22Rv1 (cell line): ENCODE measurements at regions not wholly inside any gene's neighbourhood (a gene's known extent, or its start where the extent isn't known, plus 50 kb on each side); places are given as distances from the start of the nearest gene placed in this dataset.

ENCODE experiments used
- ZFX ChIP-seq: fragments of 450-650 bp; IDR thresholded peaks from 2 replicates; pipeline ENCODE4 v1.6.1; 2017; ENCODE audit warnings: antibody characterized with exemption, borderline replicate concordance
- TF ChIP-seq, protein P1 (sequence below): fragments of 450-650 bp; IDR thresholded peaks from 2 replicates; pipeline ENCODE4 v1.5.1; 2017; ENCODE audit warnings: mild to moderate bottlenecking

DNA sequence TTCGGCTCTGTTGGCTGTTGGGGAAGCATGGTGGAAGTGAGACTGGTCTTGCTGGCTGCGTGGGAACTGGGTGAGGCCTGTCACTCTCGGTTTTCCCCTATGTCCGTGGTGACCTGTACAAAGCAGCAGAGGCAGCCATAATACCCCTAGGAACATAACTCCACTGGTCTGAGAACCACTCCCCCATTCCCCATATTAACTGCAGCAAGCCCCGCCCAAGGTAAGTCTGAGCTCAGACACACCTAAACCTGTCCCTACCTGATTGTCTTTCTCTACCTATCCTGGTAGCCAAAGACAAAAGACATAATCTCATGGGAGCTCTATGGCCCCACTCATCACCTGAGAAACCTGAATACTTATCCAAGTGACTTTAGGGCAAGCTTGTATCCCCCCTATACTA lies 156.3 kb upstream of the PHACTR1 start:
- TF ChIP-seq, protein P1, sequence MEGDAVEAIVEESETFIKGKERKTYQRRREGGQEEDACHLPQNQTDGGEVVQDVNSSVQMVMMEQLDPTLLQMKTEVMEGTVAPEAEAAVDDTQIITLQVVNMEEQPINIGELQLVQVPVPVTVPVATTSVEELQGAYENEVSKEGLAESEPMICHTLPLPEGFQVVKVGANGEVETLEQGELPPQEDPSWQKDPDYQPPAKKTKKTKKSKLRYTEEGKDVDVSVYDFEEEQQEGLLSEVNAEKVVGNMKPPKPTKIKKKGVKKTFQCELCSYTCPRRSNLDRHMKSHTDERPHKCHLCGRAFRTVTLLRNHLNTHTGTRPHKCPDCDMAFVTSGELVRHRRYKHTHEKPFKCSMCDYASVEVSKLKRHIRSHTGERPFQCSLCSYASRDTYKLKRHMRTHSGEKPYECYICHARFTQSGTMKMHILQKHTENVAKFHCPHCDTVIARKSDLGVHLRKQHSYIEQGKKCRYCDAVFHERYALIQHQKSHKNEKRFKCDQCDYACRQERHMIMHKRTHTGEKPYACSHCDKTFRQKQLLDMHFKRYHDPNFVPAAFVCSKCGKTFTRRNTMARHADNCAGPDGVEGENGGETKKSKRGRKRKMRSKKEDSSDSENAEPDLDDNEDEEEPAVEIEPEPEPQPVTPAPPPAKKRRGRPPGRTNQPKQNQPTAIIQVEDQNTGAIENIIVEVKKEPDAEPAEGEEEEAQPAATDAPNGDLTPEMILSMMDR: no peak
- no peak for TF ChIP-seq ZFX
